DND-41 (cell line): ENCODE measurements at regions not wholly inside any gene's neighbourhood (a gene's known extent, or its start where the extent isn't known, plus 50 kb on each side); places are given as distances from the start of the nearest gene placed in this dataset.
A peak's percentile ranks its signal among the peaks of the same experiment; 100 is the strongest.

Source experiments
- ATAC-seq: fragments of 200-7000 bp; cut with Tn5 transposase; 3 replicates; pipeline ENCODE4 v1.9.1; 2021; ENCODE audit warnings: low read depth; ENCODE audit not compliant: insufficient read depth
- DNase-seq: peaks from one replicate; pipeline ENCODE4 v3.0.0-alpha.2; 2020
- H2AFZ ChIP-seq: 2 replicates; pipeline ENCODE4 v1.6.0; 2012; ENCODE audit warnings: low read depth, low read length
- H3K27ac ChIP-seq: 2 replicates; pipeline ENCODE4 v1.5.1; 2012; ENCODE audit warnings: low read length, inconsistent platforms
- H3K27me3 ChIP-seq: fragments of 200-600 bp; sonication (generic); 2 replicates; pipeline ENCODE4 v1.6.0; 2012; ENCODE audit warnings: low read length, mild to moderate bottlenecking, inconsistent platforms; ENCODE audit not compliant: insufficient read depth, poor library complexity
- H3K36me3 ChIP-seq: 2 replicates; pipeline ENCODE4 v1.5.1; 2012; ENCODE audit warnings: low read length, inconsistent platforms; ENCODE audit not compliant: insufficient read depth
- H3K4me1 ChIP-seq: 2 replicates; pipeline ENCODE4 v1.5.1; 2012; ENCODE audit warnings: mild to moderate bottlenecking, low read length; ENCODE audit not compliant: insufficient read depth
- H3K4me2 ChIP-seq: 2 replicates; pipeline ENCODE4 v1.6.0; 2012; ENCODE audit warnings: mild to moderate bottlenecking, moderate library complexity, low read length, inconsistent platforms; ENCODE audit not compliant: insufficient read depth
- H3K4me3 ChIP-seq, 2 experiments: fragments of 200-600 bp in 1 of 2; shearing (Covaris generic) in 1 of 2; 2 replicates each; pipeline ENCODE4 v1.5.1; 2012 to 2016; ENCODE audit warnings: inconsistent platforms in 2 of 2, low read length in 2 of 2, mild to moderate bottlenecking in 2 of 2, low read depth in 1 of 2, moderate library complexity in 1 of 2
- H3K79me2 ChIP-seq: 2 replicates; pipeline ENCODE4 v1.6.0; 2012; ENCODE audit warnings: low read length, inconsistent platforms; ENCODE audit not compliant: insufficient read depth
- H3K9ac ChIP-seq: 2 replicates; pipeline ENCODE4 v1.6.0; 2012; ENCODE audit warnings: low read depth, mild to moderate bottlenecking, inconsistent platforms, low read length, moderate library complexity
- H3K9me3 ChIP-seq: 2 replicates; pipeline ENCODE4 v1.5.1; 2012; ENCODE audit warnings: low read length, moderate library complexity, mild to moderate bottlenecking, inconsistent platforms; ENCODE audit not compliant: insufficient read depth, severe bottlenecking
- H4K20me1 ChIP-seq: 2 replicates; pipeline ENCODE4 v1.6.0; 2012; ENCODE audit warnings: low read length; ENCODE audit not compliant: insufficient read depth
- CTCF ChIP-seq: IDR thresholded peaks from 2 replicates; pipeline ENCODE4 v1.5.1; 2012; ENCODE audit warnings: borderline replicate concordance, low read length, moderate library complexity, mild to moderate bottlenecking; ENCODE audit not compliant: poor library complexity, severe bottlenecking; ENCODE audit errors: extremely low read depth
- EZH2 ChIP-seq: IDR thresholded peaks from 3 replicates; pipeline ENCODE4 v1.6.1; 2012; ENCODE audit warnings: borderline replicate concordance, low read depth, mild to moderate bottlenecking, moderate library complexity, low read length, inconsistent platforms; ENCODE audit not compliant: severe bottlenecking

GRCh38 chr5:124884114-124884513 lies 137.7 kb upstream of the ZNF608 start:
- no peaks in the 10 kb centered on the region for H3K27me3 ChIP-seq
- TF ChIP-seq EZH2 (no peak), CTCF (no peak)
- no peaks in the 10 kb centered on the region for H4K20me1 ChIP-seq
- no peak overlapping the region for H3K4me3 ChIP-seq
- DNase-seq: no peak
- H2AFZ ChIP-seq: no peak overlapping the region
- H3K4me1 ChIP-seq: peaks cover 28% of the 10 kb centered on the region
- H3K9ac ChIP-seq: no peak overlapping the region
- H3K9me3 ChIP-seq: no peaks in the 10 kb centered on the region
- no peak overlapping the region for H3K27ac ChIP-seq
- ATAC-seq: no peak
- no peak overlapping the region for H3K4me2 ChIP-seq
- no peaks in the 10 kb centered on the region for H3K36me3 ChIP-seq
- no peaks in the 10 kb centered on the region for H3K79me2 ChIP-seq

GRCh38 chr5:124885490-124885889 lies 139.1 kb upstream of the ZNF608 start:
- no peak overlapping the region for H2AFZ ChIP-seq
- no peak overlapping the region for H3K4me2 ChIP-seq
- no peaks in the 10 kb centered on the region for H3K36me3 ChIP-seq
- H3K4me3 ChIP-seq: no peak overlapping the region
- TF ChIP-seq CTCF (no peak), EZH2 (no peak)
- no peaks in the 10 kb centered on the region for H3K27me3 ChIP-seq
- H3K9me3 ChIP-seq: no peaks in the 10 kb centered on the region
- no peak overlapping the region for H3K27ac ChIP-seq
- ATAC-seq: no peak
- H3K79me2 ChIP-seq: no peaks in the 10 kb centered on the region
- no peaks in the 10 kb centered on the region for H4K20me1 ChIP-seq
- DNase-seq: no peak
- H3K4me1 ChIP-seq: peaks cover 37% of the 10 kb centered on the region
- H3K9ac ChIP-seq: no peak overlapping the region

- TF ChIP-seq CTCF: no peak
- no peak for TF ChIP-seq EZH2
- no peaks in the 10 kb centered on the region for H3K9me3 ChIP-seq
- DNase-seq (no peak), ATAC-seq (no peak; the same call in 2 of the 3 replicates)
- no peaks in the 10 kb centered on the region for H3K36me3 ChIP-seq
- H3K27ac ChIP-seq: peak overlapping the region; percentile 56; the same call in 1 of the 2 replicates
- no peaks in the 10 kb centered on the region for H4K20me1 ChIP-seq
- no peak overlapping the region for H3K9ac ChIP-seq
- no peak overlapping the region for H3K4me3 ChIP-seq
- H3K79me2 ChIP-seq: no peaks in the 10 kb centered on the region
- H3K4me2 ChIP-seq: no peak overlapping the region
- H3K4me1 ChIP-seq: peaks cover 37% of the 10 kb centered on the region
- H3K27me3 ChIP-seq: no peaks in the 10 kb centered on the region
- H2AFZ ChIP-seq: peak overlapping the region; percentile 0; the same call in 1 of the 2 replicates
These were observed 140.8 kb upstream of the ZNF608 start for GRCh38 chr5:124887223-124887622.

GRCh38 chr5:124888050-124888506 lies 141.6 kb upstream of the ZNF608 start:
- Histone ChIP-seq H3K27ac (peak overlapping the region; percentile 42), H3K36me3 (no peaks in the 10 kb centered on the region), H3K9ac (no peak overlapping the region), H3K9me3 (no peaks in the 10 kb centered on the region), H3K79me2 (no peaks in the 10 kb centered on the region), H4K20me1 (no peaks in the 10 kb centered on the region), H3K27me3 (no peaks in the 10 kb centered on the region), H3K4me3 (no peak overlapping the region), H3K4me2 (no peak overlapping the region), H3K4me1 (peaks cover 37% of the 10 kb centered on the region), H2AFZ (no peak overlapping the region)
- ATAC-seq (peak; percentile 57; the same call in 2 of the 3 replicates), DNase-seq (peak; percentile 14)
- TF ChIP-seq EZH2: no peak
- peak; percentile 57 for TF ChIP-seq CTCF
